HG02763 (cell line): ENCODE measurements at regions not wholly inside any gene's neighbourhood (a gene's known extent, or its start where the extent isn't known, plus 50 kb on each side); places are given as distances from the start of the nearest gene placed in this dataset.

Experiments used
- ATAC-seq: cut with Tn5 transposase; IDR thresholded peaks from one replicate; pipeline ENCODE4 v1.9.1; 2021; ENCODE audit warnings: mild to moderate bottlenecking, moderate library complexity; ENCODE audit not compliant: unreplicated experiment

DNA sequence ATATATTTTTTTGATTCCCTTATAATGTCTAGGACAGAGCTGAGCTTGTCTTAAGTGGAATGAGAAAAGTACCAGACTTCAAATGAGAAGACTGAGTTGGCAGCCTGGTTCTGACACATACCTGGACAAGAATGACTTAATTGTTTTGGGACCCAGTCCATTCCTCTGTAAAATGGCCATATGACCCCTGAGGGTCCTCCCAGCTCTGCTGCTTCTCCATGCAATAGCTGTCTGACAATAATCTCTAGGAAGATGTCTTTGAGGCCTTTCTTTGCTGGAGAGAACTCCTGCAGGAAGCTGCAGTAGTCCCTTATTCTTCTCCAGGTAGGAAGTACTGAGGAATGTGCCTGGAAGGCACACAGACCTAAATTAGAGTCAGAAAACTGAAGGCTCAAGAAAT, 55.9 kb upstream of the SLIT3 start:
- ATAC-seq, result no peak

DNA sequence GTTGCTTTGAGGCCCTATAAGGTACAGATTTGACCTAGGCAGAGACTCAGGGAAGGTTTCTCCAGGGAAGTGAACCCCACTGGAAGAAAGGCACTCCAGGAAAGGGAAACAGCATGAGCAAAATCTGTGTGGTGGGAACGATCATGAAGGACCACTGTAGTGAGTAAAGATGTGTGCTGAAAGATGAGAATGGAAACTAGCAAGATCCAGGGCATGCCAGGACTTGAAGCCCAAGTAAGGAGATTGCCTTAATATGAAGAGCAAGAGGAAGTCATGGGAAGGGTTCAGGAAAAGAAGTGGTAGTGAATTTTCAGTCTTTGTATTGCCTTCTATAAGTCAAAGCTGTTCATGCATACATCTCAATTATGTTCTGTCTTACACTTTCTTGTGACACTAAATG, 55.2 kb upstream of the SLIT3 start:
- ATAC-seq, result no peak

DNA sequence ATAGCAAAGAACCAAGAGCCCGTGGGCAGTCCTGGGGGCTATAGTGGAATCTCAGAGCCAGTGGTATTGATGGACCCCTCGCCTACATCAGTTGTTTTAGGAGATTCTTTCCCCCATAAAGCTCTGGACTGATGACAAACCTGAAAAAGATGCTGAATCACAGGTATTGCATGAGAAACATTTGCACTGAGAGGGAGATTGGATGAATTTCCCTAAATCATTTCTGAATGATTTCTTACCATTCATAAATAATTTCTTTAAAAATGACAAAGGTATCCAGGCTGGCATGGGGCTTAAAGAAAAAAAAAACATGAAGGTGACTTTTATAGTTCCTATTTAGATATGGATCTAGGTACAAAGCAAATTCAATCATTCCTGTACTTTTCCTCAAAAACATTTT, 54.0 kb upstream of the SLIT3 start:
- no peak for ATAC-seq

DNA sequence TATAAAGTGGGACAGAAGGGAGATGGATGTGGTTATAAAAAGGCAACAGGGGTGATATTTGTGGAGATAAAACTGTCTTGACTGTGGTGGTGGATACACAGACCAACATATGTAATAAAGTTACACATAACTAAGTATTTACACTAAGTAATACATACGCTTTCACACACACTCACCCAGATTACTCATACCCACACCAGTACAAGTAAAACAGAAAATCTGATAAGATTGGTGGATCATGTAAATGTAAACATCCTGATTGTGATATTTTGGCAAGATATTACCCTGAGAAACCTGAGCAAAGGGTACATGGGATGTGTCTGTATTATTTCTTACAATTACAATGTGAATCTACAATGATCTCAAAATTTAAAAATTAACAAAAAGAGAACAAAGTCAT, 53.3 kb upstream of the SLIT3 start:
- ATAC-seq, result no peak

DNA sequence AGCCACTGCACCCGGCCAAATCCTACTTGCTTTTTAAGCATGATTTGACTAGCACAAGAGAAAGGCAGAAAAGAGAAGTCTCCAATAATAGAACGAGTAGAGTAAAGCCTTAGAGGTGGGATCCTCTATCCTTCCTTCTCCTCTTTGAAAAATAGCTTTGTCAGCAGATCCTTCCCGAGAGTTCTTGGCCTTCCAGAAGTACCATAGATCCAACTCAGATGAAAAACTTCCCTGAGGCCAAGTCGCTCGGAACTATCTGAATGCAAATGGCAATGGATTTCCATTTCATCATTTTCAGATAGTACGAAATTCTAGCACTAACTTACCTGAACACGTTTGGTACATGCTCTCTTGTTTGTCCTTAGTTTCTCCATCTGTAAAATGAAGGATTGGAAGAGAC, 52.0 kb upstream of the SLIT3 start:
- no peak for ATAC-seq

DNA sequence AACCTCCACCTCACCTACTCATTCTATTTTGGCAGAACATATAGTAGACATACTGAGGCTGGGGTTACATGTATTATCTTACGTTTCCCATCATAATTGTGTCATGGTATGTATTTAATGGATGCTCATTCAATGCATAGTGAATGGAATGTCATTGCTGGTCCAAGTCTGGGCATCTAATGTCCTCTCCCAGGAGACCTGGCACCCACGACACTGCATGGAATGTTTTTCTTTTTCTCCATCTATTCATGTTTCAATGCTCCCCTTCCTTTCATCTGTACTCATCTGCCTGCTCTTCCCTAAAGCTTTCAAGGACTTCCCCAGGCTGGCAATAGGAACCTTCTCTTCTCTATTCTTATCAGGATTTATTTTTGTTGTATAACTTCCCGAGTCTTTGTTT, 50.8 kb upstream of the SLIT3 start:
- ATAC-seq, result no peak

DNA sequence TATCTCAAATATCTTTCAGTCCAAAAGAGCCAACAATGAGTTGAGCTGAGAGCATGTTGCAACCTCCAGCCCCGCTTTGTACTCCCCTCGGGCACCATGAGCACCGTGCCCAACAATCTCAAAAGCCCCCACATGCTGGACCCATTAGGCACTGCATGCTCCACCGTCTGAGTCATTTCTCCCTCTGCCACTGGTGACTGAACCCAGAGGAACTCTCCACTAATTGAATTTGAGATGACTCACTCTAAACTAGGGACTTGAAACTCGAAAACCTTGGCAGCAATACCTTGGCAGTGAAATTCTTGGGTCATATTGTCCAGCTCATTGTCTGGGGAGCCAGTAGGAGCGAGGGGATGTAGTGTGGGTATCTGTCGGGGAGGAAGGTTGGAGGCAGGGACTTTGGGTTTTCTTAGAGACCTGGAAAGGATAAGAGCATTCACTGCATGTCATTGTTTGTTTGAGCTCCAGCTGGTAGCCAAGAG, 49.9 kb upstream of the SLIT3 start:
- ATAC-seq, result no peak
